GM12801 (cell line): ENCODE measurements at regions not wholly inside any gene's neighbourhood (a gene's known extent, or its start where the extent isn't known, plus 50 kb on each side); places are given as distances from the start of the nearest gene placed in this dataset.

Experiments
- CTCF ChIP-seq: IDR thresholded peaks from one replicate; pipeline ENCODE4 v1.5.1; 2011; ENCODE audit warnings: control low read depth; ENCODE audit not compliant: insufficient read length; ENCODE audit errors: extremely low read depth

- no peak for TF ChIP-seq CTCF
Measured at GRCh38 chr10:101303087-101303703, 50.8 kb upstream of the BTRC start.
